GM23338 (cell line): ENCODE measurements at regions not wholly inside any gene's neighbourhood (a gene's known extent, or its start where the extent isn't known, plus 50 kb on each side); places are given as distances from the start of the nearest gene placed in this dataset.

ENCODE experiments used
- ATAC-seq: fragments of 200-7000 bp; cut with Tn5 transposase; 3 replicates; pipeline ENCODE4 v1.9.1; 2020
- DNase-seq: peaks from one replicate; pipeline ENCODE4 v3.0.0-alpha.2; 2015; ENCODE audit warnings: low spot score
- H2AFZ ChIP-seq: fragments of 200-600 bp; sonication (generic); 2 replicates; pipeline ENCODE4 v1.8.0; 2016; ENCODE audit warnings: antibody characterized with exemption, mild to moderate bottlenecking, moderate library complexity
- H3F3A ChIP-seq: fragments of 200-600 bp; sonication (generic); replicated peaks from 2 replicates; pipeline ENCODE4 v1.8.0; 2017; ENCODE audit warnings: antibody characterized with exemption, mixed run types, low read depth
- H3K27ac ChIP-seq: fragments of 200-600 bp; sonication (generic); 2 replicates; pipeline ENCODE4 v1.6.1; 2016; ENCODE audit warnings: low read depth
- H3K27me3 ChIP-seq: fragments of 200-600 bp; sonication (generic); 2 replicates; pipeline ENCODE4 v1.8.0; 2016; ENCODE audit warnings: mild to moderate bottlenecking, mixed run types, moderate library complexity; ENCODE audit not compliant: insufficient read depth
- H3K36me3 ChIP-seq: fragments of 200-600 bp; sonication (generic); 2 replicates; pipeline ENCODE4 v1.8.0; 2016; ENCODE audit warnings: mild to moderate bottlenecking; ENCODE audit not compliant: insufficient read depth
- H3K4me1 ChIP-seq: fragments of 200-600 bp; sonication (generic); 2 replicates; pipeline ENCODE4 v1.8.0; 2016; ENCODE audit warnings: mild to moderate bottlenecking, moderate library complexity; ENCODE audit not compliant: insufficient read depth
- H3K4me2 ChIP-seq: fragments of 200-600 bp; sonication (generic); 2 replicates; pipeline ENCODE4 v1.7.1; 2017; ENCODE audit warnings: mixed run types
- H3K4me3 ChIP-seq: fragments of 200-600 bp; sonication (generic); 2 replicates; pipeline ENCODE4 v1.6.1; 2016; ENCODE audit warnings: mixed run types
- H3K79me2 ChIP-seq: fragments of 200-600 bp; sonication (generic); replicated peaks from 2 replicates; pipeline ENCODE4 v1.8.0; 2017; ENCODE audit warnings: mild to moderate bottlenecking; ENCODE audit not compliant: insufficient read depth
- H3K9me2 ChIP-seq: fragments of 200-600 bp; sonication (generic); 2 replicates; pipeline ENCODE4 v1.8.0; 2017; ENCODE audit not compliant: insufficient read depth
- H4K20me1 ChIP-seq: fragments of 200-600 bp; sonication (generic); replicated peaks from 2 replicates; pipeline ENCODE4 v1.8.0; 2017; ENCODE audit warnings: mild to moderate bottlenecking; ENCODE audit not compliant: insufficient read depth
- H3K27ac Mint-ChIP-seq: 2 replicates; pipeline ENCODE4 v1.8.0; 2020; ENCODE audit warnings: inconsistent platforms, mild to moderate bottlenecking, moderate library complexity, mixed read lengths
- H3K27me3 Mint-ChIP-seq: 3 replicates; pipeline ENCODE4 v1.8.0; 2022; ENCODE audit warnings: low read depth, mild to moderate bottlenecking, moderate library complexity, mixed read lengths, inconsistent platforms; ENCODE audit not compliant: insufficient read depth, poor library complexity
- H3K36me3 Mint-ChIP-seq: 3 replicates; pipeline ENCODE4 v1.8.0; 2021; ENCODE audit warnings: low read depth, mild to moderate bottlenecking, inconsistent platforms, moderate library complexity, mixed read lengths
- H3K4me1 Mint-ChIP-seq: 3 replicates; pipeline ENCODE4 v1.8.0; 2020; ENCODE audit warnings: mild to moderate bottlenecking, inconsistent platforms, mixed read lengths
- H3K4me3 Mint-ChIP-seq: 3 replicates; pipeline ENCODE4 v1.8.0; 2021; ENCODE audit warnings: moderate library complexity, mild to moderate bottlenecking, inconsistent platforms, mixed read lengths
- H3K9me3 Mint-ChIP-seq: 3 replicates; pipeline ENCODE4 v1.8.0; 2020; ENCODE audit warnings: moderate library complexity, mild to moderate bottlenecking, inconsistent platforms, mixed read lengths
- EZH2 ChIP-seq: fragments of 200-600 bp; sonication (generic); IDR thresholded peaks from one replicate; pipeline ENCODE4 v1.8.0; 2017; ENCODE audit warnings: antibody characterized with exemption, mild to moderate bottlenecking, low read depth; ENCODE audit not compliant: unreplicated experiment
- EZH2phosphoT487 ChIP-seq: fragments of 200-600 bp; sonication (generic); IDR thresholded peaks from one replicate; pipeline ENCODE4 v1.8.1; 2018; ENCODE audit warnings: antibody characterized with exemption; ENCODE audit not compliant: unreplicated experiment
- JUNB ChIP-seq: IDR thresholded peaks from one replicate; pipeline ENCODE4 v1.6.1; 2016; ENCODE audit warnings: antibody characterized with exemption; ENCODE audit not compliant: unreplicated experiment
- NANOG ChIP-seq: IDR thresholded peaks from 2 replicates; pipeline ENCODE4 v1.6.1; 2016; ENCODE audit warnings: antibody characterized with exemption, borderline replicate concordance
- POLR2AphosphoS5 ChIP-seq: IDR thresholded peaks from 2 replicates; pipeline ENCODE4 v1.6.1; 2016; ENCODE audit warnings: antibody characterized with exemption, low read depth
- ZNF114 ChIP-seq: fragments of 250-450 bp; sonication (Bioruptor Pico); IDR thresholded peaks from 2 replicates; pipeline ENCODE4 v1.5.0; 2020; ENCODE audit warnings: mild to moderate bottlenecking, moderate library complexity
- ZNF331 ChIP-seq: fragments of 250-450 bp; sonication (Bioruptor Pico); IDR thresholded peaks from 2 replicates; pipeline ENCODE4 v1.5.0; 2020; ENCODE audit warnings: low read depth, mild to moderate bottlenecking, moderate library complexity
- TF ChIP-seq, protein P1 (sequence below): IDR thresholded peaks from 2 replicates; pipeline ENCODE4 v1.6.1; 2016; ENCODE audit warnings: antibody characterized with exemption
- TF ChIP-seq, protein P2 (sequence below): IDR thresholded peaks from one replicate; pipeline ENCODE4 v1.6.1; 2018; ENCODE audit warnings: antibody characterized with exemption; ENCODE audit not compliant: unreplicated experiment
- TF ChIP-seq, protein P3 (sequence below), 2 experiments: fragments of 200-600 bp in 1 of 2; sonication (generic) in 1 of 2; conservative IDR thresholded peaks; 2 replicates each; pipeline versions ENCODE4 v1.5.1 to v1.6.1; 2016 to 2017; ENCODE audit warnings: antibody characterized with exemption in 2 of 2, low read depth in 2 of 2, mild to moderate bottlenecking in 2 of 2, moderate library complexity in 1 of 2
- TF ChIP-seq, protein P4 (sequence below): fragments of 250-450 bp; sonication (Bioruptor Pico); IDR thresholded peaks from 2 replicates; pipeline ENCODE4 v1.5.0; 2020; ENCODE audit warnings: mild to moderate bottlenecking, moderate library complexity

DNA sequence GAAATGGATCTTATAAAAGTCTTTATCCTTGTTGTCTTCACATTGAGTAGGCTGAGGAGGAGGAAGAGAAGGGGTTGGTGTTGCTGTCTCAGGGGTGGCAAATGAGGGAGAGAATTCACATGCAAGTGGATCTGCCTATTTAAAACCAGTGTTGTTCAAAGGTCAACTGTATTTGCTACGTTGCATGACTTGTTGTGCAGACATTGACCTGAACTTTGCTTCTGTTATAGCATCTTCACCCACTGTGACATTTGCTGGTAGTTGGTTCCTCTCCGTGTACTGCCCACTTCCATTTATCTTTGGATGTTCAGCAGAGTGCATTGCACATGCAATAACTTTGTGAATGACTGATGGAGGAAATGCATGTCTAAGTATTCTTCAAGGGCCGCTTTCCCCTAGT, 228.6 kb upstream of the DPP10 start:
- DNase-seq, result no peak
- H3K4me3 ChIP-seq, result no peak overlapping the region
- no peak overlapping the region for H3K27ac Mint-ChIP-seq
- no peaks in the 10 kb centered on the region for H3K27me3 Mint-ChIP-seq
- H3K27ac ChIP-seq, result no peak overlapping the region
- H3K9me2 ChIP-seq, result no peaks in the 10 kb centered on the region
- no peaks in the 10 kb centered on the region for H3K79me2 ChIP-seq
- H3K4me2 ChIP-seq, result no peak overlapping the region
- H3K36me3 ChIP-seq, result no peaks in the 10 kb centered on the region
- no peaks in the 10 kb centered on the region for H4K20me1 ChIP-seq
- H3K9me3 Mint-ChIP-seq, result peaks cover 36% of the 10 kb centered on the region; the same call in 2 of the 3 replicates
- no peak for ATAC-seq
- H3K4me3 Mint-ChIP-seq, result no peak overlapping the region
- no peaks in the 10 kb centered on the region for H3K4me1 ChIP-seq
- no peaks in the 10 kb centered on the region for H3K27me3 ChIP-seq
- no peaks in the 10 kb centered on the region for H3F3A ChIP-seq
- H2AFZ ChIP-seq, result no peak overlapping the region
- no peaks in the 10 kb centered on the region; the same call in 2 of the 3 replicates for H3K36me3 Mint-ChIP-seq
- H3K4me1 Mint-ChIP-seq, result peaks cover 3% of the 10 kb centered on the region; the same call in 2 of the 3 replicates
- no peak for TF ChIP-seq POLR2AphosphoS5
- TF ChIP-seq, protein P1, sequence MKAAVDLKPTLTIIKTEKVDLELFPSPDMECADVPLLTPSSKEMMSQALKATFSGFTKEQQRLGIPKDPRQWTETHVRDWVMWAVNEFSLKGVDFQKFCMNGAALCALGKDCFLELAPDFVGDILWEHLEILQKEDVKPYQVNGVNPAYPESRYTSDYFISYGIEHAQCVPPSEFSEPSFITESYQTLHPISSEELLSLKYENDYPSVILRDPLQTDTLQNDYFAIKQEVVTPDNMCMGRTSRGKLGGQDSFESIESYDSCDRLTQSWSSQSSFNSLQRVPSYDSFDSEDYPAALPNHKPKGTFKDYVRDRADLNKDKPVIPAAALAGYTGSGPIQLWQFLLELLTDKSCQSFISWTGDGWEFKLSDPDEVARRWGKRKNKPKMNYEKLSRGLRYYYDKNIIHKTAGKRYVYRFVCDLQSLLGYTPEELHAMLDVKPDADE, result no peak
- TF ChIP-seq ZNF114 (CRISPR knock-in tag), result no peak
- no peak for TF ChIP-seq ZNF331
- no peak for TF ChIP-seq EZH2
- TF ChIP-seq EZH2phosphoT487, result no peak
- TF ChIP-seq, protein P2, sequence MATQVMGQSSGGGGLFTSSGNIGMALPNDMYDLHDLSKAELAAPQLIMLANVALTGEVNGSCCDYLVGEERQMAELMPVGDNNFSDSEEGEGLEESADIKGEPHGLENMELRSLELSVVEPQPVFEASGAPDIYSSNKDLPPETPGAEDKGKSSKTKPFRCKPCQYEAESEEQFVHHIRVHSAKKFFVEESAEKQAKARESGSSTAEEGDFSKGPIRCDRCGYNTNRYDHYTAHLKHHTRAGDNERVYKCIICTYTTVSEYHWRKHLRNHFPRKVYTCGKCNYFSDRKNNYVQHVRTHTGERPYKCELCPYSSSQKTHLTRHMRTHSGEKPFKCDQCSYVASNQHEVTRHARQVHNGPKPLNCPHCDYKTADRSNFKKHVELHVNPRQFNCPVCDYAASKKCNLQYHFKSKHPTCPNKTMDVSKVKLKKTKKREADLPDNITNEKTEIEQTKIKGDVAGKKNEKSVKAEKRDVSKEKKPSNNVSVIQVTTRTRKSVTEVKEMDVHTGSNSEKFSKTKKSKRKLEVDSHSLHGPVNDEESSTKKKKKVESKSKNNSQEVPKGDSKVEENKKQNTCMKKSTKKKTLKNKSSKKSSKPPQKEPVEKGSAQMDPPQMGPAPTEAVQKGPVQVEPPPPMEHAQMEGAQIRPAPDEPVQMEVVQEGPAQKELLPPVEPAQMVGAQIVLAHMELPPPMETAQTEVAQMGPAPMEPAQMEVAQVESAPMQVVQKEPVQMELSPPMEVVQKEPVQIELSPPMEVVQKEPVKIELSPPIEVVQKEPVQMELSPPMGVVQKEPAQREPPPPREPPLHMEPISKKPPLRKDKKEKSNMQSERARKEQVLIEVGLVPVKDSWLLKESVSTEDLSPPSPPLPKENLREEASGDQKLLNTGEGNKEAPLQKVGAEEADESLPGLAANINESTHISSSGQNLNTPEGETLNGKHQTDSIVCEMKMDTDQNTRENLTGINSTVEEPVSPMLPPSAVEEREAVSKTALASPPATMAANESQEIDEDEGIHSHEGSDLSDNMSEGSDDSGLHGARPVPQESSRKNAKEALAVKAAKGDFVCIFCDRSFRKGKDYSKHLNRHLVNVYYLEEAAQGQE, result no peak
- TF ChIP-seq NANOG, result no peak
- no peak for TF ChIP-seq JUNB
- TF ChIP-seq, protein P3, sequence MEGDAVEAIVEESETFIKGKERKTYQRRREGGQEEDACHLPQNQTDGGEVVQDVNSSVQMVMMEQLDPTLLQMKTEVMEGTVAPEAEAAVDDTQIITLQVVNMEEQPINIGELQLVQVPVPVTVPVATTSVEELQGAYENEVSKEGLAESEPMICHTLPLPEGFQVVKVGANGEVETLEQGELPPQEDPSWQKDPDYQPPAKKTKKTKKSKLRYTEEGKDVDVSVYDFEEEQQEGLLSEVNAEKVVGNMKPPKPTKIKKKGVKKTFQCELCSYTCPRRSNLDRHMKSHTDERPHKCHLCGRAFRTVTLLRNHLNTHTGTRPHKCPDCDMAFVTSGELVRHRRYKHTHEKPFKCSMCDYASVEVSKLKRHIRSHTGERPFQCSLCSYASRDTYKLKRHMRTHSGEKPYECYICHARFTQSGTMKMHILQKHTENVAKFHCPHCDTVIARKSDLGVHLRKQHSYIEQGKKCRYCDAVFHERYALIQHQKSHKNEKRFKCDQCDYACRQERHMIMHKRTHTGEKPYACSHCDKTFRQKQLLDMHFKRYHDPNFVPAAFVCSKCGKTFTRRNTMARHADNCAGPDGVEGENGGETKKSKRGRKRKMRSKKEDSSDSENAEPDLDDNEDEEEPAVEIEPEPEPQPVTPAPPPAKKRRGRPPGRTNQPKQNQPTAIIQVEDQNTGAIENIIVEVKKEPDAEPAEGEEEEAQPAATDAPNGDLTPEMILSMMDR (conservative IDR thresholded peaks at IDR 0.05; ENCODE audit: low read depth in 2 of 2), result no peak
- TF ChIP-seq, protein P4, sequence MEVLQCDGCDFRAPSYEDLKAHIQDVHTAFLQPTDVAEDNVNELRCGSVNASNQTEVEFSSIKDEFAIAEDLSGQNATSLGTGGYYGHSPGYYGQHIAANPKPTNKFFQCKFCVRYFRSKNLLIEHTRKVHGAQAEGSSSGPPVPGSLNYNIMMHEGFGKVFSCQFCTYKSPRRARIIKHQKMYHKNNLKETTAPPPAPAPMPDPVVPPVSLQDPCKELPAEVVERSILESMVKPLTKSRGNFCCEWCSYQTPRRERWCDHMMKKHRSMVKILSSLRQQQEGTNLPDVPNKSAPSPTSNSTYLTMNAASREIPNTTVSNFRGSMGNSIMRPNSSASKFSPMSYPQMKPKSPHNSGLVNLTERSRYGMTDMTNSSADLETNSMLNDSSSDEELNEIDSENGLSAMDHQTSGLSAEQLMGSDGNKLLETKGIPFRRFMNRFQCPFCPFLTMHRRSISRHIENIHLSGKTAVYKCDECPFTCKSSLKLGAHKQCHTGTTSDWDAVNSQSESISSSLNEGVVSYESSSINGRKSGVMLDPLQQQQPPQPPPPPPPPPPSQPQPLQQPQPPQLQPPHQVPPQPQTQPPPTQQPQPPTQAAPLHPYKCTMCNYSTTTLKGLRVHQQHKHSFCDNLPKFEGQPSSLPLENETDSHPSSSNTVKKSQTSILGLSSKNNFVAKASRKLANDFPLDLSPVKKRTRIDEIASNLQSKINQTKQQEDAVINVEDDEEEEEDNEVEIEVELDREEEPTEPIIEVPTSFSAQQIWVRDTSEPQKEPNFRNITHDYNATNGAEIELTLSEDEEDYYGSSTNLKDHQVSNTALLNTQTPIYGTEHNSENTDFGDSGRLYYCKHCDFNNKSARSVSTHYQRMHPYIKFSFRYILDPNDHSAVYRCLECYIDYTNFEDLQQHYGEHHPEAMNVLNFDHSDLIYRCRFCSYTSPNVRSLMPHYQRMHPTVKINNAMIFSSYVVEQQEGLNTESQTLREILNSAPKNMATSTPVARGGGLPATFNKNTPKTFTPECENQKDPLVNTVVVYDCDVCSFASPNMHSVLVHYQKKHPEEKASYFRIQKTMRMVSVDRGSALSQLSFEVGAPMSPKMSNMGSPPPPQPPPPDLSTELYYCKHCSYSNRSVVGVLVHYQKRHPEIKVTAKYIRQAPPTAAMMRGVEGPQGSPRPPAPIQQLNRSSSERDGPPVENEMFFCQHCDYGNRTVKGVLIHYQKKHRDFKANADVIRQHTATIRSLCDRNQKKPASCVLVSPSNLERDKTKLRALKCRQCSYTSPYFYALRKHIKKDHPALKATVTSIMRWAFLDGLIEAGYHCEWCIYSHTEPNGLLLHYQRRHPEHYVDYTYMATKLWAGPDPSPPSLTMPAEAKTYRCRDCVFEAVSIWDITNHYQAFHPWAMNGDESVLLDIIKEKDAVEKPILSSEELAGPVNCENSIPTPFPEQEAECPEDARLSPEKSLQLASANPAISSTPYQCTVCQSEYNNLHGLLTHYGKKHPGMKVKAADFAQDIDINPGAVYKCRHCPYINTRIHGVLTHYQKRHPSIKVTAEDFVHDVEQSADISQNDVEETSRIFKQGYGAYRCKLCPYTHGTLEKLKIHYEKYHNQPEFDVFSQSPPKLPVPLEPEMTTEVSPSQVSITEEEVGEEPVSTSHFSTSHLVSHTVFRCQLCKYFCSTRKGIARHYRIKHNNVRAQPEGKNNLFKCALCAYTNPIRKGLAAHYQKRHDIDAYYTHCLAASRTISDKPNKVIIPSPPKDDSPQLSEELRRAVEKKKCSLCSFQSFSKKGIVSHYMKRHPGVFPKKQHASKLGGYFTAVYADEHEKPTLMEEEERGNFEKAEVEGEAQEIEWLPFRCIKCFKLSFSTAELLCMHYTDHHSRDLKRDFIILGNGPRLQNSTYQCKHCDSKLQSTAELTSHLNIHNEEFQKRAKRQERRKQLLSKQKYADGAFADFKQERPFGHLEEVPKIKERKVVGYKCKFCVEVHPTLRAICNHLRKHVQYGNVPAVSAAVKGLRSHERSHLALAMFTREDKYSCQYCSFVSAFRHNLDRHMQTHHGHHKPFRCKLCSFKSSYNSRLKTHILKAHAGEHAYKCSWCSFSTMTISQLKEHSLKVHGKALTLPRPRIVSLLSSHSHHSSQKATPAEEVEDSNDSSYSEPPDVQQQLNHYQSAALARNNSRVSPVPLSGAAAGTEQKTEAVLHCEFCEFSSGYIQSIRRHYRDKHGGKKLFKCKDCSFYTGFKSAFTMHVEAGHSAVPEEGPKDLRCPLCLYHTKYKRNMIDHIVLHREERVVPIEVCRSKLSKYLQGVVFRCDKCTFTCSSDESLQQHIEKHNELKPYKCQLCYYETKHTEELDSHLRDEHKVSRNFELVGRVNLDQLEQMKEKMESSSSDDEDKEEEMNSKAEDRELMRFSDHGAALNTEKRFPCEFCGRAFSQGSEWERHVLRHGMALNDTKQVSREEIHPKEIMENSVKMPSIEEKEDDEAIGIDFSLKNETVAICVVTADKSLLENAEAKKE (CRISPR knock-in tag), result no peak
